Thoracic aorta (tissue), 2 donors: ENCODE measurements at regions not wholly inside any gene's neighbourhood (a gene's known extent, or its start where the extent isn't known, plus 50 kb on each side); places are given as distances from the start of the nearest gene placed in this dataset.

Source experiments
- ATAC-seq: fragments of 150-250 bp; one replicate; pipeline ENCODE4 v1.8.0; 2017; ENCODE audit warnings: low read depth; ENCODE audit not compliant: insufficient number of reproducible peaks, low FRiP score
- DNase-seq: peaks from one replicate; pipeline ENCODE4 v3.0.0-alpha.2; 2020; ENCODE audit warnings: low spot score
- H3K27ac ChIP-seq, 2 donors: fragments of 200-600 bp; sonication (generic); 1 replicate in 1 of 2; 2 replicates in 1 of 2; pipeline ENCODE4 v1.5.1; 2016; ENCODE audit warnings: mild to moderate bottlenecking in 2 of 2, moderate library complexity in 2 of 2
- H3K27me3 ChIP-seq: fragments of 200-600 bp; sonication (generic); replicated peaks from 2 replicates; pipeline ENCODE4 v1.6.0; 2016; ENCODE audit warnings: mild to moderate bottlenecking; ENCODE audit not compliant: insufficient read depth
- H3K36me3 ChIP-seq: fragments of 200-600 bp; sonication (generic); one replicate; pipeline ENCODE4 v1.5.1; 2016
- H3K4me1 ChIP-seq, 2 donors: fragments of 200-600 bp; sonication (generic); 1 replicate in 1 of 2; 2 replicates in 1 of 2; pipeline versions ENCODE4 v1.5.1 to v1.6.0; 2016; ENCODE audit warnings: low read depth in 2 of 2, mild to moderate bottlenecking in 1 of 2; ENCODE audit not compliant: control insufficient read depth in 1 of 2
- H3K4me3 ChIP-seq: fragments of 200-600 bp; sonication (generic); 2 replicates; pipeline ENCODE4 v1.5.1; 2016; ENCODE audit warnings: mild to moderate bottlenecking
- H3K9me3 ChIP-seq: fragments of 200-600 bp; sonication (generic); 2 replicates; pipeline ENCODE4 v1.5.1; 2016
- CTCF ChIP-seq: fragments of 200-600 bp; sonication (generic); IDR thresholded peaks from one replicate; pipeline ENCODE4 v1.5.1; 2019; ENCODE audit warnings: antibody characterized with exemption

- TF ChIP-seq CTCF = no peak
- Histone ChIP-seq H3K27ac (no peak overlapping the region), H3K36me3 (no peaks in the 10 kb centered on the region), H3K9me3 (no peaks in the 10 kb centered on the region), H3K4me3 (no peak overlapping the region), H3K4me1 (no peaks in the 10 kb centered on the region), H3K27me3 (no peaks in the 10 kb centered on the region)
- no peak for DNase-seq
- ATAC-seq = no peak
Measured at GRCh38 chr5:167965710-167966109, 325.7 kb upstream of the WWC1 start.

- DNase-seq = no peak
- no peak for ATAC-seq
- no peak for TF ChIP-seq CTCF
- no peaks in the 10 kb centered on the region for H3K36me3 ChIP-seq
- no peaks in the 10 kb centered on the region for H3K9me3 ChIP-seq
- no peak overlapping the region for H3K27ac ChIP-seq
- H3K4me1 ChIP-seq = no peaks in the 10 kb centered on the region
- H3K27me3 ChIP-seq = no peaks in the 10 kb centered on the region
- H3K4me3 ChIP-seq = no peak overlapping the region
Measured at GRCh38 chr5:167966979-167967378, 324.5 kb upstream of the WWC1 start.

DNA sequence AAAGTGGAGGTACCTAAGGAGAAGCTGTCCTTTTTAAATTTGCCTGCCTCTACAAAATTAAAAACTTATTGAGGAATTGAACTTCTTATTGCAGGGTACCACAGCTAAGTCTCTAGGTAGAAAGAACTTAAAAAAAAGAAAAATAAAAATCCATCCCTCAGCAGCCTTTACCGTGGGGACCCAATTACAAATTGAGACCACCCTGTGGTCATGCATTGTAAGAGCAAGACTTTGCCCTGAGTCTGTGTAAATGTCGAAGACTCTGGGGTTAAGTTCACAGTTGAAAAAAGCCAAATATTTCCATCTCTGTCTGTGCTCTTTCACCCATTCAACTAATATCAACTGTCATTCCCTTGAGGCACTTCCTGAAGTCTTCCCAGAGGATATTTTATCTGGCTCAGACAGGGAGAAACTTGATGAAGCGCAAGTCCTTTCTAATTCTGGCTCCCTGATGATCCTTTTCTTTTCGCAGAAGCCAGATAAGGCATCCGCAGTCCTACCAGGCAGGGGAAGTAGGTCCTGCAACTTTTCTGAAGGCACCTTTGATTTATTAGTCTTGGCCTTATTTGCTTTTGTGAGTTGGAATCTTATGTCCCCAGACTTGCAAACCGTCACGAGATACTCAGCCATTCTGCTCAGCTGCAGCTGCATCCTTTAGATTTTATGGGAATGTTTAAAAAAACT lies 323.8 kb upstream of the WWC1 start:
- Histone ChIP-seq H3K36me3 (no peaks in the 10 kb centered on the region), H3K4me1 (no peaks in the 10 kb centered on the region), H3K27me3 (no peaks in the 10 kb centered on the region), H3K27ac (no peak overlapping the region), H3K4me3 (no peak overlapping the region), H3K9me3 (no peaks in the 10 kb centered on the region)
- TF ChIP-seq CTCF = no peak
- DNase-seq = no peak
- no peak for ATAC-seq

DNA sequence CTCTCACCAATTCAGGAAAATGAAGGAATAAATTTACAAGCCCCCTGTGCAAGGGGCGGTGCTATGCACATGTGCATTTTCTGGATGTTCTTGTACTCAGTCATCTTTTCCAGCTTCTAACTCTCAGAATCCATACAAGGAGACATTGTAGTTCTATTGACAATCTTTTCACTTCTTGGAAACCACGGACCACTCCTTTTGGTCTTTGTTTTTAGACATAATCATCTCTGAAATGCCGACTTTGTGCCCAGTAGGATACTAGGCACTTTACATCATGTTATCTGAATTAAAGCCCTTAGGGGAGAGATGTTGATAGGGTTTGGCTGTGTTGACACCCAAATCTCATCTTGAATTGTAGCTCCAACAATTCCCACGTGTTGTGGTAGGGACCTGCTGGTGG lies 322.6 kb upstream of the WWC1 start:
- no peak for ATAC-seq
- no peak for TF ChIP-seq CTCF
- Histone ChIP-seq H3K27me3 (no peaks in the 10 kb centered on the region), H3K9me3 (no peaks in the 10 kb centered on the region), H3K27ac (no peak overlapping the region), H3K4me1 (no peaks in the 10 kb centered on the region), H3K4me3 (no peak overlapping the region), H3K36me3 (no peaks in the 10 kb centered on the region)
- no peak for DNase-seq

- no peaks in the 10 kb centered on the region for H3K36me3 ChIP-seq
- ATAC-seq (no peak), DNase-seq (no peak)
- no peak for TF ChIP-seq CTCF
- no peaks in the 10 kb centered on the region for H3K9me3 ChIP-seq
- no peaks in the 10 kb centered on the region for H3K4me1 ChIP-seq
- H3K27ac ChIP-seq = no peak overlapping the region
- no peak overlapping the region for H3K4me3 ChIP-seq
- H3K27me3 ChIP-seq = no peaks in the 10 kb centered on the region
Measured at GRCh38 chr5:167969998-167970397, 321.4 kb upstream of the WWC1 start.
